Stimulated activated CD8-positive, alpha-beta memory T cell treated with anti-CD3 and anti-CD28 coated beads, Interleukin-15, amount 100 ng/mL, for 1 hour (primary cell): ENCODE measurements at regions not wholly inside any gene's neighbourhood (a gene's known extent, or its start where the extent isn't known, plus 50 kb on each side); places are given as distances from the start of the nearest gene placed in this dataset.

Source experiments
- DNase-seq: peaks from one replicate; pipeline ENCODE4 v3.0.0-alpha.2; 2020; ENCODE audit warnings: low read depth

DNA sequence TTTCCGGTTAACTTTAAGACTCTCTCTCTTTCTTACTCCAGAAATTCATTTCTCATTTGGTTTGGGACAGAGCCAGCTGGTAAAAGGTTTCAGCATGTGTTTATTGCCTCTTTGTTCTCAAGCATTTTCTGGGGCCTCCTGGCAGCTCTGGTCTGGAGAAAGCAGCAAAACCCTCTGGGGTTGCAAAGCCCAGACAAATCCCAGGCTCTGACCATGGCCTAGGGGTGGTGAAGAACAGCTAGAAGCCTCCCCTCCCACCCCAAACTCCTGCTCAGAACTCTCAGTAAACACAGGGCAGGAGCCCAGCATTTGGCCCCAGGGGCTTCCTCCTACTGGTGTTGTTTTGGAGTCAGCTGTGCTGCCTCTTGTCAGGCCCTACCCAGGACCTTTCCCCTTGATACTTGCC lies 124.2 kb upstream of the SERP2 start:
- no peak for DNase-seq

DNA sequence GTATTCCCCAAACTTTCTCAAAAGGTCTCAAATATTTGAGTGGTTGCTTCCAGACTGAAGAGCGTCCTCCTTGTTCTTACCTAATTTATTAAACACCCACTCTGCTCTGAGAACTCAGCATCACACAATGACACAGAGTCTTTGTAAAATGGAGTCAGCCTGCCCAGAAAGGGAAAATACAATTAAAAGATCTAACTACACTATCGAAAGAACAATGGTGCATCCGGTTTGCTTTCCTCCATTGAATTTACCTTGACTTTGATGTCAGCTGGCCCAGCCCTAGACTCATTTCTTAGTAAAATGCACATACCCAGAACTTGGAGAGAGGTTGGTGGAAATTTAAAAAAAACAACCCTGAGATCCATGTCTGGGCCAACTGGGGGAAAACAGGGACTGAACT lies 120.7 kb upstream of the SERP2 start:
- DNase-seq, result no peak

DNA sequence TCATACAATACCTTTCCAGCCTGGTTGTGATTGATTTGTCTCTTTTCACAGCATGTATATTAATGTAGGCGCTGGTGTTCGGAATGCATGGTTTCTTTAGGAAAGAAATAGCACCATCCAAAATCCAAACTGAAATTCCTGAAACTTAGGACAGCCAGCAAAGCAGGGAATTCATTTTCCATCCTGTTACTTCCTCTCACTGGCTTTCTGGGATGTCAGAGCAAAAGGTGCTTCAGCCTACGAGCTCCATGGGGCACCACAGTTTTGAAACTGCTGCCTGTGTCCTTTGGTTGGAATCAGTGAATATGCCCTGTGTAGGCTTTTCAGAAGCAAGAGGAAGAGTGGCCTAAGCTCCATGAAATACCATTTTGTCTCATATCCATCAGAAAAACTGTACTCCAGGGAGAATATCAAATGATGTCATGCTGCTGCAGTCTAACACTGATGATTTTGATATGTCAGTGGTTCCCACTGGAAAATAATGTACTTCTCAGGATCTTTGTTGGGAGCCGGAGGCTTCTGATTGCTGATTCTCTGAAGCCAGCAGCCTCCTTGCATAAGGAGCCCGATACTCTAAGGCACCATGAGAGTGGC lies 117.8 kb upstream of the SERP2 start:
- no peak for DNase-seq

DNA sequence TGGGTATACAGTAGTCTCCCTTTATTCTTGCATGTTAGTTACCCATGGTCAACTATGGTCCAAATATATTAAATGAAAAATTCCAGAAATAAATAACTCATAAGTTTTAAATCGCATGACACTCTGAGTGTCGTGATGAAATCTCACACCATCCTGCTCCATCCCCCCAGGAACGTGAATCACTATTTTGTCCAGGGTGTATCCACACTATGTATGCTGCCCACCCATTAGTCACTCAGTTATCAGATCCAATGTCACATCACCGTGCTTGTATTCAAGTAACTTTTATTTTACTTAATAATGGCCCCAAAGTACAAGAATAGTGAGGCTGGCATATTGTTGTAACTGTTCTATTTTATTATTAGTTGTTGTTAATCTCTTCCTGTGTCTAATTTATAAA lies 115.8 kb upstream of the SERP2 start:
- no peak for DNase-seq

DNA sequence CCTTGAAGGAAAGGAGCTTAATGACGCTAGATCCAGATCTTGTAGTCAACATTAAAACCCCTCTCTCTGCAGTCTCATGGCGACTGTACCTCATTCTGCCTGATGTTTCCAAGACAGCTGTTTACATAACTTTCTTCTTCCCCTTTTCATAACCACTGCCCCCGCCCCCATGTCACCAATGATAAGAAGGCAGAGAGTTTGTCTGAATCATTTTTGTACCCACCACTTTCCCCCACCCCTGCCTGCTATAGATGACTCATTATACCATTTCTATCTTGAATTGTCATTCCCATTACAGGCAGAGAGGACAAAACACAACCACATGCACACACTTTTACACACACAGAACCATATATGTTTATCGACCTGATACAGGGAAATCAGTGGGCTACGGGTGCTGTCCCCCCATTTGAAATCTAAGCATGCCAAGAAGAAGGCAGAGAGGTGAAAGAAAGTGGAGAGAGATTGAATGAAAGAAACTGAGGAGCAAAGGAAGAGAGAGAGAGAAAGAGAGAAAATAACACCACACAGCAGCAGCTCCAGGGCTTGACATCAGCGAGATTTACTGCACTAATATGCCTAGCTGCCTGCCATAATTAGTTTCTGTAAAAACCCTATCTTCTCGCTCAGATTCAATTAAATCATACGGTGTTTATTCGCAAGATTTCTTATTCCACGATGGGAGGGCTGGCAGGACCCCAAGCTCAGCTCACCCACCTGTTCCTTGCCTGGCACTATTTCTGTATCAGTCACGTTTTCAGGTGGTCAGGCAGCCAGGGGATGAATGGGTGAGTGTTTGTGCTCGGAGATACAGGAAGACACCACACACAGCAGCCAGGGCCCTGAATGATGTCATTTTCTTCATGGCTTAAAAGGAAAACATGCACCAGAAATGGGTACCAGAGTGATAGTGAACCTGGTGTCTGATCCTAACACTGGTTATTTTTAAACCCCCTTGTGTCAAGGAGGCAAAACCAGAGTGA lies 114.3 kb upstream of the SERP2 start:
- peak; percentile 46 for DNase-seq

DNA sequence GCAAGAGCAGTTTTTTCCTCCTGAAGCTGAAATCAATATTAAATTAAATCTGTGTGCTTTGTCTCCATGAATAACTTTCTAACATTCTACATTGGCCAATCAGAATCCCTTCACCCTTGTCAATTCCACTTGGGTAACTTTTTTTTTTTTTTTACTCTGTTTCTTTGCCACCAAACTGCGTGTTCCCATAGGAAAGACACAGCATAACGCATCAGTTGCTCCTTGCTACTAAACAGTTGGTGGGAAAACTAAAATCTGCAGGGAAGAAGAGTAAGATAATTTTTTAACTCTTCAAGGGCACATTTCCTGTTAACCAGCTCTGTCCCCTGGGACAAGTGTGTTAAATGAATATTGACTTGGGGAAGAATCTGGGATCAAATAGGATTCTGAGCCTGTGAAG lies 113.3 kb upstream of the SERP2 start:
- DNase-seq, result no peak

DNA sequence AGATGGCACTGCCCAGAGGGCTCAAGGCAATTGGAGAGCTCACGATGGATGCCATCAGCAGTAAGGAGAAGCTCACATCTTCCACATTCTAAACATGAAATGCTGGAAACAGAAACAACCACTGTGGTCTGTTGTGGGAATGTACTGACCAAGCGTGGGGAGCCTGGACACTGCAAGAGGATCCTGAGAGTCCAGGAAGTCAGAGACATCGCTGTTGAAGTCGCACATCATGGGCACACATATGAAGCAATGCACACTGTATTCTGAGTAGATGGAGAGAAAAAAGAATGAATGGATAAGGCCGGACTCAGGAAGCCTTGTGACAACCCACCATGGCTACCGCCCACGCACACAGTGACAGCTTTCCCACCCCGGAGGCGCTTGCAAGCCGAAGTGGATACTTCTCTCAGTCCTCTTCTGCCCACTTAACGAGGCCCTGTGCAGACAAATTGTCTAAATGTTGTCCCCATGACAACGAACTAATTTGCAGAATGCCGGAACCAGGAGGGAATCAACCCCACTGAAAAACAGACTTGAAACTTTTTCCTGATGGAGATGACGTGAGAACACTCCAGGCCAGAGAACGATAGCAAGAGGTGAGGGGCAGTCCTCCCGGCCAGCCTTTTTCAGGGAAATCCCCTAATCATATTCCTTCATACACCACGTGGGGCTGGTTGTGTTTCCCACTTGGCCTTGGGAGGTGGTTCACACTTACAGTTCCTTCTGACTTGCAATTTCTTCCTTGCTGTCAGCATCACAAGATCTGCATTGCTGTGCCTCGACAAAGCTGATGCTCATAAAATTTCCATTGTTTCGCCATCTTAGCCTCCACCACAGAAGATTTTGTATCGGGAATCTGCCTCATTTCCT lies 109.6 kb upstream of the SERP2 start:
- DNase-seq, result no peak

DNA sequence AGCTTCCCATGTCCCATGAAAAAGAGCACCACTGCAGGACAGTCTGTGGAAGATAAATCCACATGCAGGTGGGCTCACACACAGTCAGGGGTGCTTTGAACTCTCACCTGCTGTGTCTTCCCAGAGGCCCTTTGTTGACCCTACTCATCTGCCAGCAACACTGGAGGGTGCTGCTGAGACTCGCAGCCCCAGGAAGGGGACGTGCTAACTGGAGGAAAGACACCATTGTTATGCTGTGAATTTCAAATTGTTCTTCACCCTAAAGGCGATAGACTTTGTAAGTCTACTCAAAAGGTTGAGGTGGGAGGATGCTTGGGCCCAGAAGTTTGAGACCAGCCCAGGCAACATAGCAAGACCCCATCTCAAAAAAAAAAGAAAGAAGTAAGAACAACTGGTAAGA lies 107.3 kb upstream of the SERP2 start:
- DNase-seq, result no peak

DNA sequence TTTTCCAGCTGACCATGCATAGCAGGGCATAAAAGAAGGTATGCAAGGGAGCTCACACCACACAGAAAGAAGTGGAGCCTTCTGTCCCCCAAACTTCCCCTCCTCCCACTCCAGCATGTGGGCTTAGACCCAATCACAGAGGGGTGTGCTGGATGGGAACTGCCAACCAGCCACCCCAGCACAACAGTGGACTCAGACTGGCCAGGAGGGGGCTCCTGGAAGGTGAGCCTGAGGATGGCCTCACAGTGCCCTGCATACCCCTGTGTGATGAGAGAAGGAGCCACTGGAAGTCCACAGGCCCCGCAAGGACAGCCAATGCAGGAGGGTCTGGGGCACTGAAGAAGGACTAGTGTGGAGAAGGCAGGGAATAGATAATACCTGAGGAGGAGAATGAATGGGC lies 106.9 kb upstream of the SERP2 start:
- no peak for DNase-seq

DNA sequence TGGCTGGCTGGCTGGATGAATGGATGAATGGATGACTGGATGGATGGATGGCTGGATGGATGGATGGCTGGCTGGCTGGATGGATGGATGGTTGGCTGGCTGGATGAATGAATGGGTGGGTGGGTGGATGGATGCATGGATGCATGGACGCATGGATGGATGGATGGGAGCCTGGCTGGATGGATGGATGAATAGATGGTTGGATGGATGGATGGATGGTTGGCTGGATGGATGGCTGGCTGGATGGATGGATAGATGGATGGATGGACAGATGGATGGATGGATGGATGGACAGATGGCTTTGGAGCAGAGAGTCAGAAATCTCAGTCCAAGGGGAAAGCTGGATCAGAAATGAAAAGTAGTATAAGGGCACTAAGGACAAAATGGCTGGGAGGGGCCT lies 106.4 kb upstream of the SERP2 start:
- no peak for DNase-seq

DNA sequence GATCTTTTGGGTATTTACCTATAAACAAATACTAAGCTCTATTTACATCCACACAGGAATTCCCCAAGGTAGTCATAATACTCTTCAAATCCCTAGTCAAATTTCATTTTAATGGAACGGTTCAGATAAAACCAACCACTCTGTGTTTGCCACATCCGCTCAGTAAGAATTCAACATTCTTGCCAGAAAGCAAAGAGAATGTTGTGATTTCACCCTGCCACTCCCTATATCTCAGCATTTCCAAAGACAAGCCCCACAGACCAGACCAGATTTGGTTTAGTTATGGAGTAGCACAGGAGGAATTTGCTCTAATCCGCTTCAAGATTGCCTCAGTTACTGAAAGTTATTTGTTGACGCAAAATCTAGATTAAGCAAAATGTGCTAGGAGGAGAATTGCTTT lies 105.6 kb upstream of the SERP2 start:
- DNase-seq, result no peak

DNA sequence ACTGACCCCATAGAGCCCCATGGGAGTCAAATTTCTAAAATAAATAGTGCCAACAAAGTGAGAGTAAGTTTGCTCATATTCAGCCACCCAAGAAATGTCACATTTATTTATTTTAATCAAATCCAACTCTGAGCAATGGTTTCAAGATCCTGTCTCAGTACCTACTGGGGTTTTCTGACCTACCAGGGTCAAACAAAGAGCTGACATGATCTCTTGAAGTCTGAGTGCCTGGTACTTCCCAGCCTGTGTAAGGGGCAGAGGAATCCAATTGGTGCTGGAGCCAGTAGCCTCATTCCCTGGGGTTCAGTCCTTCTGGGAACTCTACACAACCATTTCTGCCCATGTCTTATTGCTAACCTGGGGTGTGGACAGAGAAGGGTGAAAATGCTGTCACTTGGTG lies 104.6 kb upstream of the SERP2 start:
- no peak for DNase-seq

DNA sequence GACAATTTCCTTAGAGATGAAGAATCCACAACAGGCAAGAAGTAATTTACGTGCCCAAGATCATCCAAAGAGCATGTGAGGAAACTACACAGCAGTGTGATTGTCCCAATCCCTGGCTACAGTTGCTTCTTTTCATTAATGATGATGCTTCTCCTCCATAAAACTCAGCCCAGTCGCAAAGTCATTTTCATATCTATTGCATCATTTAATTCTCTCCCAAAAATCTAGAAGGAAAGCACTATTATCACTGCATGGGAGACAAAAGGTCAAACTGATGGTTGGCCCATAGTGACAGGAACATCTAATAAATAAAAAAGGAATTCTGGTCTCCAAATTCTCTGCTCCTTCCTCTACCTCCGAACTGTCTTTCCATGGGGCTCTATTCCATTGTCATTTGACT lies 103.5 kb upstream of the SERP2 start:
- no peak for DNase-seq

DNA sequence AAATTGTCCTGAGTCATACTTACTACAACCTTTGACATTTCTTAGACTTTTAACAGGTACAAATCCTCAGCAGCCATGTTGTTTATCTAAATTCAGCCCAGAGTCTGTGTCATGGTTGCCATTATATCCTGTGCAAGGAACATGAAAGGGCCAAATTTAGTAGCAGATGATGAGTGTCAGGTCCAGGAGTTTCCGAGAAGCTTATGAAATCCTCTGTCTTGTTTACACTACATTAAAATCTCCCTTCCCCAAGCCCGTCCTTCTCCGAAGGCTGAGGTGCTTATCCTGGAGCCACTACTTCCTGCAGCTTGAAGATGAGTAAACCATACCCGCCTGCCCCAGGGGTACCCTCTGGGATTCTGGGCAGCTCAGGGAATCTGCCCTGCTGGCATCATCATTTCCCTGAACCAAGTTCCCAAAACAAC lies 102.6 kb upstream of the SERP2 start:
- no peak for DNase-seq

DNA sequence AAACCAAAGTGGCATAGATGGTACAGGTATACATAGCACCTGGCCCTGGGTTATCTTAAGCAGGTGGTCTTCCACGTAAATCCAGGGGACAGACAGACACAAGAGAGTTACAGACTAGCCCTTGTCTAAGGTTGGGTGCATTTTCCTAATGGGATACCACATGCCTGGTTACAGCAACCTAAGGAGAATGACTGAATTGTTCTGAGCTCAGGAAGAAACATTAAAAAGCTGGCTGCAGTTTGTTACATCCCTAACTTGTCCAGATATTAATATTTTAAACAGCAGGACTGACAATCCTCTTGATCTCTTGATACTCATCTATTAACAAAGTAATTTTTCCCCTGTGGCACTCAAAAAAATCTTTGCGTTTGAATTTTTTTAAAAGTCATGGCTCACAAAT lies 102.2 kb upstream of the SERP2 start:
- DNase-seq, result no peak

DNA sequence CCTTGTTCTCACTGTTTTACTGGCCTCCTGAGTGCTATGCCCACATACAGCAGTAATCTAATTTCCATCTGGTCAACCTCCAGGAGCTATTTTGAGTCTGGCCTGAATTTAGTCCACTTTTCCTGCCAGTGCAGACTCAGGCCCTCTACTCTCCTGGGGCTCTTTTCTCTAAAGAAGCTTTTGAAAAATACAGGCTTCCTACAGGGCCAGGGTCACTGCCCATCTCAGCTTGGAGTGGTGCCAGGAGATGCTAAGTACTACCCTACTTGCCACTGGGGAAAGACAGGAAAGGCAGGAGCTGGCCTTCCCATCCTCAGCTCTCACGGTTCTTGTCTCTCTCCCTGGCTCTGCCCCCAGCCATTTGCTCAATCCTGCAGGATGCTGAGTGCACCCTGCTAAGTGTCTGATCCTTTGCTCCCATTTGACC lies 101.7 kb upstream of the SERP2 start:
- DNase-seq, result no peak

DNA sequence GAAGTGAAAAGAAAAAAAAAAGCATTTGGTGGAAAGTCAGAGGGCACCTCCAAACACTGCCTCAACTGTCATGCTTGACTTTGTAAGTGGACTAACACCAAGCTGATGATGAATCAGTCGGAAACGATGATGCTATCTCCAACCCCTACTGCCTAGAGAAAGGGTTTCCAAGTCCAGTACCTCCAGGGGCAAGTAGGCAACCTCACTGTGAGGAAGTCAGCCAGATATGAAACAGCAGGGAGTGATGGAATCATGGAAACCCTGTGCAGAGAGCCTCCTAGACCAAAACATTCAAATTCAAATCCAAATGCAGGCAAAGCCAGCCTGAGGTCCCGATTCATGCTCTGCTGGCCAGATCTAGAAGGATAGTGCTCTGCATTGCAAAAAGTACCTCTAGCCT lies 100.9 kb upstream of the SERP2 start:
- no peak for DNase-seq

DNA sequence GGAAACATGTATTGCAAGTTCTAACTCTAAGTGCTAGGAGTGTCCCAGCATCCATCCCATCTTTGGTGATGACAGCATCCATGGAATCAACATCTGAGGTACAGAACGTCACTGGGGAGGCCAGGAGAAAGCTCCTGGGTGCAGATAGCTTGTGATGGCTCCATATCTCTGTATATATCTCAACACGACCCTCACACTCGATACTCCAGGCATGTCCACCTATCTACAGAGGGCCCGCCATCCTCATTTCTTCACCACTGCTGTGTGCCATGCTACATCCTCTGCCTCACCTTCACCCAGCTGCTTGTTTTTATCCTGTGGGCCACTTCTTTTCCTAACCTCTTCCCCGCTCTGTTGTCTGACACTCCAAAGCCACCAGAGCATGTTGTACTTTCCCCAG lies 100.4 kb upstream of the SERP2 start:
- no peak for DNase-seq

DNA sequence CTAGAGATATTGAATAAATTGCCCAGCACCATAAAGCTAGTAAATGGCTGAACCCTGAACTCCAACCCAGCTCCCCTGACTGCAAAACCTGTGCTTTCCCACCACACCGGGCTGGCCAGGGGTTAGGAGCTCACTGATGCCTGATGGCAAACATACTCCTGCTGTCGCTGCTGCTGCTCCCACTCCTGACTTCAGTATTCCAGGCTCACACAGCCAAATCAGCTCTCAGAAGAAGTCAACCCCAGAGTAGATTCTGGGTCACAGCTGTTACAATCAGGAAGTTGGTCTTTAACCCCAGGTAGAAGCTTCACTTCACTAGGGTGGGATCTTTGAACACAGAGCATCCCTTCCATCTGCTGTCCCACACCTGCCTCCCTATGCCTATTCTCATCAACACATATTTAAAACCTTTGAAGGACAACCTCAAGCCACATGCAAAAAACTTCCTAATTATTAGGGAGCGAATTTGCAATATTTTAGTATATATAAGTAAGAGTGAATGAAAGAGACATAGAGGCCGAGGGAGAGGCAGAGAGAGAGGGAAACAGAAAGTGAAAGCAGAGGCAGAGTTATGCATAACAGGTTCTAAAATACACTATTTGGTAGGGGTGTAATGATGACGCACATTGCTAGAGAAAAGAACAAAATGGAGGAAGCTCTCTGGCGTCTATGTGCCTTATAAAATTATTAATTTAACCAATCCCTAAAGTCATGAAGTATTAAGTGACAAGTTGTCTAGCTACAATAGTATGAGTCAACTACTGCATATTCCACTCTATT lies 99.4 kb upstream of the SERP2 start:
- DNase-seq, result no peak

DNA sequence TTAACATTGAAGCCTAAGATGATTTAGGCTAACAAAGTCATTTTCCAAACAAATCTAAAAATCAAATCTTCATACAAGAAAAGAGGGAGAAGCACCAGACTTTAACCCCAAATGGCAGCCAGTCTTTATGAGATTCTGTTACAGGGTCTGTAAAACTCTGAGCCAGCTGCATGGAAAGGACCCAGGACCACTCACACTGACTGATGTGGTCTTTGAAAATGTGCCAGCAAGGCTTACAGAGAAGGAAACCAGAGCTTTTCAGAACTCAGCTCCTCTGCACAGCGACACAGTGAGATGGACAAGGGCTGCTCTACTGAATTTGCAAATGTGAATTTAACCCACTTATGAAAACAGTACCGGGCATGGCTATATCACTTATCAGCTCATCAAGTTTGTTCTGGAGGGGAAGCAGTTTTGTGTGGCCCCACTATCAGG lies 98.8 kb upstream of the SERP2 start:
- no peak for DNase-seq

DNA sequence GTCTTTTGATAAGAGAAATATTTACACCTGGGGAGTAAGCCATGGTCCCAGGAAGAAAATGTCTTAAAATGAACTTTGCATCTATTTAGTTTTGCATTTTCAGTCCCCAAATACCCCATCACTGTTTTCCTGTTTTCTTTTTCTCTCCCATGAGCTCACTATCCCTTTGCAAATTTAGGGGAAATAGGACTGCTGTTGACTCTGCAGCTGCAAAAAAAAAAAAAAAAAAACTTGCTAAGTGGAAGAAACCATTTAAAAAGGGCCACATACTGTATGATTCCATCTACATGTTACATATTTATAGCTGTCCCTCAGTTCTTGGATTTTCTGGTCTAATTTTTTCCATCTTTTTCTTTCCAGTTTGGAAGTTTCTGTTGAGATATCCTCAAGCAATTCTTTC lies 98.2 kb upstream of the SERP2 start:
- DNase-seq, result no peak

DNA sequence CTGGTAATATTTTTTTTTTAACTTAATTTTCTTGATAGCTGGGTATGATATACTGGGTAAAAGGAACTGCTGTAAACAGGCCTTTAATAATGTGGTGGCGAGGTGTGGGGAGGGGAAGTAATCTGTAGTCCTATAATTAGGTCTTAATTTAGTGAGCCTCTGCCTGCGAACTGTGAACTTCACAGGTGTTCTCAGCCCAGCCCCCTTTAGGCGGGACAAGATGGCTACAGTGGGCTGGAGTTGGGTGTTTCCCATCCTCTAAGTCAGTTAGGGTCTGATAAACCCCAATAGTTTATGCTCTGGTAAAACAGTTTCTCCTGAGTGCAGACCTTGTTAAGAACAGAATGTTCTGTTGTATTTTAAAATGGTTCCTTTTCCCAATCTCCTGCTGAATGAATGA lies 97.6 kb upstream of the SERP2 start:
- no peak for DNase-seq
